WTC11 (cell line): ENCODE measurements at regions not wholly inside any gene's neighbourhood (a gene's known extent, or its start where the extent isn't known, plus 50 kb on each side); places are given as distances from the start of the nearest gene placed in this dataset.

Experiments used
- CREB1 ChIP-seq: sonication (generic); formaldehyde crosslinking; IDR thresholded peaks from 2 replicates; pipeline ENCODE4 v1.8.0; 2023; ENCODE audit warnings: mild to moderate bottlenecking, missing genetic modification reagents
- EMX1 ChIP-seq: fragments of 250-450 bp; sonication (Bioruptor Pico); IDR thresholded peaks from 2 replicates; pipeline ENCODE4 v1.8.0; 2021; ENCODE audit warnings: mild to moderate bottlenecking
- JUN ChIP-seq: sonication (generic); formaldehyde crosslinking; IDR thresholded peaks from 2 replicates; pipeline ENCODE4 v1.8.0; 2023; ENCODE audit warnings: mild to moderate bottlenecking, missing genetic modification reagents
- NFYB ChIP-seq: sonication (generic); formaldehyde crosslinking; conservative IDR thresholded peaks from 2 replicates; pipeline ENCODE4 v1.8.0; 2022; ENCODE audit warnings: low read depth, missing genetic modification reagents
- NR2C2 ChIP-seq: sonication (generic); formaldehyde crosslinking; IDR thresholded peaks from 2 replicates; pipeline ENCODE4 v1.8.0; 2022; ENCODE audit warnings: mild to moderate bottlenecking, missing genetic modification reagents
- SMAD3 ChIP-seq: sonication (generic); formaldehyde crosslinking; IDR thresholded peaks from 2 replicates; pipeline ENCODE4 v1.8.0; 2022; ENCODE audit warnings: missing genetic modification reagents, mild to moderate bottlenecking, borderline replicate concordance
- TCF7 ChIP-seq: sonication (generic); formaldehyde crosslinking; IDR thresholded peaks from 2 replicates; pipeline ENCODE4 v1.8.0; 2022; ENCODE audit warnings: mild to moderate bottlenecking, low read depth, missing genetic modification reagents, moderate library complexity
- TEAD4 ChIP-seq: sonication (generic); formaldehyde crosslinking; IDR thresholded peaks from 2 replicates; pipeline ENCODE4 v1.8.0; 2022; ENCODE audit warnings: mild to moderate bottlenecking, missing genetic modification reagents
- ZNF317 ChIP-seq: sonication (generic); formaldehyde crosslinking; IDR thresholded peaks from 2 replicates; pipeline ENCODE4 v1.8.1; 2023; ENCODE audit warnings: low read depth, mild to moderate bottlenecking, moderate library complexity, missing genetic modification reagents, borderline replicate concordance
- TF ChIP-seq, protein P1 (sequence below): fragments of 200-600 bp; IDR thresholded peaks from 2 replicates; pipeline ENCODE4 v1.8.0; 2022; ENCODE audit warnings: antibody characterized with exemption
- TF ChIP-seq, protein P2 (sequence below): sonication (generic); formaldehyde crosslinking; IDR thresholded peaks from 2 replicates; pipeline ENCODE4 v1.8.1; 2023; ENCODE audit warnings: mild to moderate bottlenecking, missing genetic modification reagents, borderline replicate concordance
- TF ChIP-seq, protein P3 (sequence below): sonication (generic); formaldehyde crosslinking; IDR thresholded peaks from 2 replicates; pipeline ENCODE4 v1.8.1; 2022; ENCODE audit warnings: missing genetic modification reagents, borderline replicate concordance
- TF ChIP-seq, protein P4 (sequence below): sonication (generic); formaldehyde crosslinking; IDR thresholded peaks from 2 replicates; pipeline ENCODE4 v1.8.0; 2022; ENCODE audit warnings: mild to moderate bottlenecking, missing genetic modification reagents
- TF ChIP-seq, protein P5 (sequence below): sonication (generic); formaldehyde crosslinking; conservative IDR thresholded peaks from 2 replicates; pipeline ENCODE4 v1.8.1; 2022; ENCODE audit warnings: mild to moderate bottlenecking, missing genetic modification reagents

DNA sequence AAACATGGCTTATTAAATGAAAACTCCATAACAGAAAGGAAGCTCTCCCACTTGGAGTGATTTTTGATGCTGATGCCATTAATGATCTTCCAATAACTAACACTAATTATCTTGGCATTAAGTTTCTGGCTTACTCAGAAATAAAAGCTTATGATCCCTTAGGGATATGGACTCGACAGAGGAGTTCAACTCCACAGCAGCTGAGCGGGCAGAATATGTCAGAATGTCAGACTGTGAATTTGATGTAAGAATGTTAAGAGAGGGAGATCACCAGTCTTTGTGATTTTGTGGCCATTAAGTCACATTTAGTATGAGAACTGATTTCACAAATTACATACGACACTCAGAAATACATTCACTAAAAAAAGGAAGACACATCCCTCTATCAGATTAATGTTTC lies 2244.0 kb downstream of the ARAP2 start:
- TF ChIP-seq, protein P1, sequence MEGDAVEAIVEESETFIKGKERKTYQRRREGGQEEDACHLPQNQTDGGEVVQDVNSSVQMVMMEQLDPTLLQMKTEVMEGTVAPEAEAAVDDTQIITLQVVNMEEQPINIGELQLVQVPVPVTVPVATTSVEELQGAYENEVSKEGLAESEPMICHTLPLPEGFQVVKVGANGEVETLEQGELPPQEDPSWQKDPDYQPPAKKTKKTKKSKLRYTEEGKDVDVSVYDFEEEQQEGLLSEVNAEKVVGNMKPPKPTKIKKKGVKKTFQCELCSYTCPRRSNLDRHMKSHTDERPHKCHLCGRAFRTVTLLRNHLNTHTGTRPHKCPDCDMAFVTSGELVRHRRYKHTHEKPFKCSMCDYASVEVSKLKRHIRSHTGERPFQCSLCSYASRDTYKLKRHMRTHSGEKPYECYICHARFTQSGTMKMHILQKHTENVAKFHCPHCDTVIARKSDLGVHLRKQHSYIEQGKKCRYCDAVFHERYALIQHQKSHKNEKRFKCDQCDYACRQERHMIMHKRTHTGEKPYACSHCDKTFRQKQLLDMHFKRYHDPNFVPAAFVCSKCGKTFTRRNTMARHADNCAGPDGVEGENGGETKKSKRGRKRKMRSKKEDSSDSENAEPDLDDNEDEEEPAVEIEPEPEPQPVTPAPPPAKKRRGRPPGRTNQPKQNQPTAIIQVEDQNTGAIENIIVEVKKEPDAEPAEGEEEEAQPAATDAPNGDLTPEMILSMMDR: no peak
- no peak for TF ChIP-seq TEAD4 (CRISPR knock-in tag)
- no peak for TF ChIP-seq NFYB
- TF ChIP-seq, protein P2, sequence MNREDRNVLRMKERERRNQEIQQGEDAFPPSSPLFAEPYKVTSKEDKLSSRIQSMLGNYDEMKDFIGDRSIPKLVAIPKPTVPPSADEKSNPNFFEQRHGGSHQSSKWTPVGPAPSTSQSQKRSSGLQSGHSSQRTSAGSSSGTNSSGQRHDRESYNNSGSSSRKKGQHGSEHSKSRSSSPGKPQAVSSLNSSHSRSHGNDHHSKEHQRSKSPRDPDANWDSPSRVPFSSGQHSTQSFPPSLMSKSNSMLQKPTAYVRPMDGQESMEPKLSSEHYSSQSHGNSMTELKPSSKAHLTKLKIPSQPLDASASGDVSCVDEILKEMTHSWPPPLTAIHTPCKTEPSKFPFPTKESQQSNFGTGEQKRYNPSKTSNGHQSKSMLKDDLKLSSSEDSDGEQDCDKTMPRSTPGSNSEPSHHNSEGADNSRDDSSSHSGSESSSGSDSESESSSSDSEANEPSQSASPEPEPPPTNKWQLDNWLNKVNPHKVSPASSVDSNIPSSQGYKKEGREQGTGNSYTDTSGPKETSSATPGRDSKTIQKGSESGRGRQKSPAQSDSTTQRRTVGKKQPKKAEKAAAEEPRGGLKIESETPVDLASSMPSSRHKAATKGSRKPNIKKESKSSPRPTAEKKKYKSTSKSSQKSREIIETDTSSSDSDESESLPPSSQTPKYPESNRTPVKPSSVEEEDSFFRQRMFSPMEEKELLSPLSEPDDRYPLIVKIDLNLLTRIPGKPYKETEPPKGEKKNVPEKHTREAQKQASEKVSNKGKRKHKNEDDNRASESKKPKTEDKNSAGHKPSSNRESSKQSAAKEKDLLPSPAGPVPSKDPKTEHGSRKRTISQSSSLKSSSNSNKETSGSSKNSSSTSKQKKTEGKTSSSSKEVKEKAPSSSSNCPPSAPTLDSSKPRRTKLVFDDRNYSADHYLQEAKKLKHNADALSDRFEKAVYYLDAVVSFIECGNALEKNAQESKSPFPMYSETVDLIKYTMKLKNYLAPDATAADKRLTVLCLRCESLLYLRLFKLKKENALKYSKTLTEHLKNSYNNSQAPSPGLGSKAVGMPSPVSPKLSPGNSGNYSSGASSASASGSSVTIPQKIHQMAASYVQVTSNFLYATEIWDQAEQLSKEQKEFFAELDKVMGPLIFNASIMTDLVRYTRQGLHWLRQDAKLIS: no peak
- TF ChIP-seq ZNF317 (CRISPR knock-in tag): no peak
- TF ChIP-seq SMAD3 (CRISPR knock-in tag): no peak
- no peak for TF ChIP-seq TCF7 (CRISPR knock-in tag)
- no peak for TF ChIP-seq CREB1 (CRISPR knock-in tag)
- TF ChIP-seq, protein P3, sequence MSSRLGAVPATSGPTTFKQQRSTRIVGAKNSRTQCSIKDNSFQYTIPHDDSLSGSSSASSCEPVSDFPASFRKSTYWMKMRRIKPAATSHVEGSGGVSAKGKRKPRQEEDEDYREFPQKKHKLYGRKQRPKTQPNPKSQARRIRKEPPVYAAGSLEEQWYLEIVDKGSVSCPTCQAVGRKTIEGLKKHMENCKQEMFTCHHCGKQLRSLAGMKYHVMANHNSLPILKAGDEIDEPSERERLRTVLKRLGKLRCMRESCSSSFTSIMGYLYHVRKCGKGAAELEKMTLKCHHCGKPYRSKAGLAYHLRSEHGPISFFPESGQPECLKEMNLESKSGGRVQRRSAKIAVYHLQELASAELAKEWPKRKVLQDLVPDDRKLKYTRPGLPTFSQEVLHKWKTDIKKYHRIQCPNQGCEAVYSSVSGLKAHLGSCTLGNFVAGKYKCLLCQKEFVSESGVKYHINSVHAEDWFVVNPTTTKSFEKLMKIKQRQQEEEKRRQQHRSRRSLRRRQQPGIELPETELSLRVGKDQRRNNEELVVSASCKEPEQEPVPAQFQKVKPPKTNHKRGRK: no peak
- TF ChIP-seq, protein P4, sequence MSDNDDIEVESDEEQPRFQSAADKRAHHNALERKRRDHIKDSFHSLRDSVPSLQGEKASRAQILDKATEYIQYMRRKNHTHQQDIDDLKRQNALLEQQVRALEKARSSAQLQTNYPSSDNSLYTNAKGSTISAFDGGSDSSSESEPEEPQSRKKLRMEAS: no peak
- no peak for TF ChIP-seq EMX1 (CRISPR knock-in tag)
- TF ChIP-seq JUN (CRISPR knock-in tag): no peak
- no peak for TF ChIP-seq NR2C2 (CRISPR knock-in tag)
- TF ChIP-seq, protein P5, sequence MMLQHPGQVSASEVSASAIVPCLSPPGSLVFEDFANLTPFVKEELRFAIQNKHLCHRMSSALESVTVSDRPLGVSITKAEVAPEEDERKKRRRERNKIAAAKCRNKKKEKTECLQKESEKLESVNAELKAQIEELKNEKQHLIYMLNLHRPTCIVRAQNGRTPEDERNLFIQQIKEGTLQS (CRISPR knock-in tag): no peak
